ENCODE measurements at regions not wholly inside any gene's neighbourhood (a gene's known extent, or its start where the extent isn't known, plus 50 kb on each side); places are given as distances from the start of the nearest gene placed in this dataset.
"Not testable (repeated sequence)": the region's sequence is repeated elsewhere in the genome, so short reads cannot be mapped to it uniquely, and the experiment has no call there.

DNA sequence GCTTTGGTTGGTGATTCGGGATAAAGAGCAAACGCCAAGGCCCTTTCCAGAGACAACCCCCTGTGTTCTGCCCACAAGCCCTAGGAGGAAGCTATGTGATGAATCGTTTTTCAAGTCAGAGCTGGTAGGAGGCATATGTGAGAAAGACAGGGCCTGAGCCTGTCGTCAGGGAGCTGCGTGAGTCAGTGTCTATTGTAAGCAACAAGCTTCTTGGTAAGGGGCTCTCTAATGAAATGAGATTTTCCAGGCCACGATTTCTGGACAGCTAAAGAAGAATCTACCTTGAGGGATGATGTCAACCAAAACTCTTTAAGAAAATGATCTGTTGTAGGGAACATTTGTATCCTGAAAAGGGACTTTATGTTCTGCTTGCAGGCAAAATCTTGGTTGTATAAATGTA, 318.9 kb upstream of the IL12A start:
- intact Hi-C loops (cut with DNase I) = loop anchor here in 1 of 2 donors (10.0 kb wide), 1 partner anchor 95 kb away; no protein-coding TSS in a partner anchor
- no peak for DNase-seq
- peak in 1 of 2 donors; percentile 55 for ATAC-seq

DNA sequence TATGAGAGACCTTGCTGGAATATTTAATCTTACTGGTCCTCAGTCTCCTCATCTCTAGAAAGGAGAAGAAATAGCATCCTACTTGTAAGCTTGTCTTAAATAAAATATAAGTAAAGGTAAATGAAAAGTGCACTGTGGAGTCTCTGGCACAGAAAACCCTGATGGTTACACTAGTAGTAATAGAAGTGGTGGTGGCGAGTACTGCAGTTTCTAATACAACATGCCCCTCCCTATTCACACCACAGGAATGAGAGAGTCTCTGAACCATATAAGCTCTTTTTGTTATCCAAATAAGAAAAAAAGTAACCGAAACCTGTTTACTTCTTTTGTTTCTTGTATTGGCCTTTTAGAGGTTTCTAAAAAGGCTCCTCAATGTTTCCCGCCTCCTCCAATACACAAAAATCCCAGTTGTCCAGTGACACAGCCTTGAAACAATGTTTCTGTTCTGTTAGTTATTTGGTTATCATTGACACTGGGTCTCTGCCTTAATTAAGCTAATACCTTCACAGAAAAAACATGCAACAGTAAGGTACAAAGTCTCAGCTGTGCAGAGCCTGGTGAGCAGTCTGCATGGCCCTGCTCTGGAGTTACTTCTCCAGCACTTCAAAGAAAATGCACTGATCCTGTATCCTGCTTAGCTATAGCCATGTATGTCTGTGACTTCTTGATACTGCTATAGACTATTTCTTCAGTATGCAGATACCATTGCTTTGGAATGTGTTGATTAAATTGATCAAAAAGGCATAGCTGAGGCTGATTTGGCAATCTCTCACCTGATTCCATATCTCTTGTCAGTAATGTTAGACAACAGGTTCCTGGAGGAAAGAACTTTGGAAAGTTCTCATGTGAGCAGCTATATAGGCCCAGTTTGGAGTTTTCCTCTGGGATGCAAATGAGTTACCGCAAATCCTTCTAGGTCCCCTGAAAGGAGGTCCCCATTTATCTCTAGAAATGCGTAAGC, 315.6 kb upstream of the IL12A start:
- intact Hi-C loops (cut with DNase I) = loop anchor here in 1 of 2 donors (10.0 kb wide), 1 partner anchor 92 kb away; no protein-coding TSS in a partner anchor
- ATAC-seq (no peak), DNase-seq (no peak)

DNA sequence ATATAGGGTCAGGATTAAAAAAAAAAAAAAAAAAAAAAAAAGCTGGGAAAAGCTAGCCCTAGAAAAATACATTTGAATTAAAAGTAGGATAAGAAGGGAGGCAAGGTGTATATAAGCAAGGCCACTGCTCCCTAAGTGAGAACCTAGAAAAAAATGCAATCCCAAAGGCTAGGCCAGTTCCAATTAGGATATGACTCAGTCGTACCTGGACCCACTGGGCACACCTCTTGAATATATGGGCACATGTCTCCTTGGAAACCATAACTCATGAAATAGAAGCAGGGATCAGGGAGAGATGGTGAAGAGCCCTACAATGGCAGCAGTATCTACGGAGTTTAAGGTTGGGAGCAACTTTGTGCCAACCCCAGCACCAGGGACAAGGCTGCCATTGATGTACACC, 314.1 kb upstream of the IL12A start:
- DNase-seq (no peak), ATAC-seq (no peak)
- intact Hi-C loops (cut with DNase I) = loop anchor here in 1 of 2 donors (10.0 kb wide), 1 partner anchor 90 kb away; no protein-coding TSS in a partner anchor

DNA sequence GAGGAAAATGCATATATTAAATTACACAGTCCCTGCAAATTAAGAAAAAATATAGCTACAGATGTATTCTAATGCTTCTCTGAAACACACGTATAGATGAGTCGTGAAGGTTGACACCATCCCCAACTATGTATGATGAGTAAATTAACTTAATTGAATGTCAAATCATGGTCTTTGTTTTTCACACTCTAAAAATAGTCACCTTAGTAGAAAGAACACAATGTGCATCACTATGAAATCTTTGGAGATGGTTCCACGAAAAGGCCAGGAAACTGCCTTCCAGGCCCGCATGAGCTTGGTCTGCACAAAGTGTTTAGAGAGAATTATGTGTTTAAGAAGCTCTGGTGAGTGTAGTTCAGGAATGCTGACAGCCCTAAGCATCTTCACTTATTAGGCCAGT, 313.4 kb upstream of the IL12A start:
- DNase-seq (no peak), ATAC-seq (no peak)

DNA sequence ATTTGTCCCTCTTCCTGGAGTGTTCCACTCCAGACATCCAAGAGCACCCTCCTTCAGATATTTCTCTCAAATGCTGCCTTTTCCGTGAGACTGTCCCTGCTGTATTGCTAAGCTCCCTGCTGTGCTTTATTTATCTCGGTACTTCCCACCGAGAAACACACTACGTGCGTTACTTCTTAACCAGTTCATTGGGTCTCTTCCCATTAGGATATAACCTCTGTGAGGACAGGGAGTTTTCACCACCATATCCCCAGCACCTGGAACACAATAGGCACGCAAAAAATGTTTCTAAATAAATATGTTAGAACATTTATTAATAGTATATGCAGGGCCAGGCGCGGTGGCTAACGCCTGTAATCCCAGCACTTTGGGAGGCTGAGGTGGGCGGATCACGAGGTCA, 308.7 kb upstream of the IL12A start:
- ATAC-seq (no peak), DNase-seq (no peak)
- intact Hi-C loops (cut with DNase I) = loop anchor here in 1 of 2 donors (10.0 kb wide), 1 partner anchor 85 kb away; no protein-coding TSS in a partner anchor

More for the DNA sequence above, 313.4 kb upstream of the IL12A start:
- intact Hi-C loops (cut with DNase I) = loop anchor here in 1 of 2 donors (10.0 kb wide), 1 partner anchor 90 kb away; no protein-coding TSS in a partner anchor

DNA sequence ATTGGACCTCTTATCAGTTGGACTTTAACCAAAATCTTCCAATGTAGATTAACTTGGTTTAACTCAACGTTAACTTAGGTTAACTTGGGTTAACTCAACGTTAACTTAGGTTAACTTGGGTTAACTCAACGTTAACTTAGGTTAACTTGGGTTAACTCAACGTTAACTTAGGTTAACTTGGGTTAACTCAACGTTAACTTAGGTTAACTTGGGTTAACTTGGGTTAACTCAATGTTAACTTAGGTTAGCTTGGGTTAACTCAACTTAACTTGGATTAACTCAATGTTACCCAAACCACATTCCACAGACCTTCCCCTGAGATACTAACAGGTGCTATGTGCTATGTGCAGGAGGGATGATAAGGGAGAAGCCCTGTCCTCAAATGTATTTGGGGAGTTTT, 306.9 kb upstream of the IL12A start:
- intact Hi-C loops (cut with DNase I); ATAC-seq; DNase-seq: not testable (repeated sequence)

DNA sequence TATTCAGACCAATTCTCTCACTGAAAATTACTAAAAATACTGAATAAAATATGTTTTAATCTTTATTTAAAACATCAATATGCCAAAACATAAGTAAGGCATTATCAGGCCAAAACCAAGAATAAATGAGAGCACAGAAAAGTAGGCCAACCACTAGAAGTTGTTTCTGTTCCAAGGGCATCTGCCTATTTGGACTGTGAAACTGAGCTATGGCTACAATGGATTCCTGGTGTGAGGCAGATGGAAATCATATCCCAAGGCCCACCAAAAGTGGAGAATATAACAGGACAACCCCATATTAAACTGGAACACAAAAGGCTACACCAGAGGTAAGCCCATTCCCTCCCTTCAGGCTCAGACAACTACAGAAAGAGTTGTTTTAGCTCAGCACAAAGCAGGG, 302.8 kb upstream of the IL12A start:
- DNase-seq = no peak
- intact Hi-C loops (cut with DNase I) = no loop called here
- ATAC-seq = no peak

DNA sequence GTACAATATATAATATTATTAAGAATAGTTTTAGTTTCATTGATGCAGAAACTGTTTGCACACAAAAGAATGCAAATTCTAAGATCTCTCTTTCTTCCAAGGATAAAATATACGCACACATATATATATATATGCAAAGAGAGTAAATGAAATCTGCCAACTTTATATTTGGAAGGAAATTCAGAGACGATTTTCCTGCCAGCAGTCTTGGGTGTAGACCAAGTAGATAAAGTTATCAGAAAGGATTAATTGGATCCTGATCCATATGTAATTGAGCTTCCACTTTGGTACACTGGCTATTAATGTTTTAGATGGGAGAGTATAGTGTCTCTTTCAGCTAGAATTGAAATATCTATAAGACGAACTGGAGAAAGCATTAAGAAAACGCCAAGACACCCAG, 295.4 kb upstream of the IL12A start:
- DNase-seq = no peak
- no peak for ATAC-seq
- intact Hi-C loops (cut with DNase I) = no loop called here

DNA sequence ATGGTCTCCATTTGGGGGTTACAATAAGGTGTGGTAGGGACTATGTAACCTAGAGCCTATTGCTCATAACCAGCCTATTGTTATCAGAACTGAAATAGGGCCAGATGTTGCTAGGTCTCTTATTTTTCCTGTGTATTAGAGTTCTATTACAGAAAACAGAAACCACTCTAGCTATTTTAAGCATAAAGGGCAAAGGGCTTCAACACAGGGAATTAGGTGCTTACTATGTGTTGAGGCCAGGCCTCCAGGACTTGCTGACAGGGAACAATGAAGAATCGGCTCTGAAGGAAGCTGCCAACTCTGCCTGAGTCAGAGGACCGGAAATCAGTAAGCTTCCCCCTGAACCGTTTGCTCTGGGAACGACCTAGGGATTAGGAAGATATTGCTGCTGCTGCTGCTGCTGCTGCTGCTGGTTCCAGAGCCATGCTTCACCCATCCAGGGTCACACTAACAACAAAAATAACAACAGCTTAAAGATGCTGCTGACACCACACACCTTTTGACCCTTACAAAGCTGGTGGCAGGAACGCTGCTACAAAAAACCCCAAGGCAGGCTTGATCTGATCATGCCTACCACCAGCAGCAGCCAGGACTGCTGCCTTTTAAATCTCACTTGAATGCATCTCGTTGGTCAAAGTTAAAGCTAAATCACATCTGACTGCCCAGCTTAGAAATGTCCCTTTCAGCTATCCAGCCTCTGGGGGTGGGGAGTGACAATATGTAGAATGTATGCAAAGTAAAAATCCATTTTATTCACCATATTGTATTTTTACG, 276.9 kb upstream of the IL12A start:
- intact Hi-C loops (cut with DNase I) = no loop called here
- peak; percentile 89 to 98 for ATAC-seq
- peak; percentile 56 for DNase-seq

DNA sequence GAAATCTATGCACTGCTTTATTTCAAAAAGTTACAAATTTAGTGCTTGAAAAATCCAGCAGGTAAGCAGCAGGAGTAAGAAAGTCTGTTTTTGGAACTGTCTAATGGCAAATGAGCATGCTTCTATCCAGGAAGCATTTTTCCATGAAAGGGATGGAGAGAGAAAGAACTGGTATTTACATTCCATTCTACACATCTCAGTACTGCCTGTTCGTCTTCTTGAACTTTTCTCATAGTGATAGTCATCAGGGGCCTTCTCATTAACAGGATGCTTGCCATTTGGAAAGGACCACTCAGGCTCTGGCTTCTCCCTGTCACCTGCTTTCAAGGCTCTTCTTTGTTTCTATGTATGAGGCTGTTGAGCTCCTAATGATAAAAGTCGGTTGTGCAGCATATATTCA, 267.3 kb upstream of the IL12A start:
- intact Hi-C loops (cut with DNase I) = no loop called here
- no peak for ATAC-seq
- no peak for DNase-seq

DNA sequence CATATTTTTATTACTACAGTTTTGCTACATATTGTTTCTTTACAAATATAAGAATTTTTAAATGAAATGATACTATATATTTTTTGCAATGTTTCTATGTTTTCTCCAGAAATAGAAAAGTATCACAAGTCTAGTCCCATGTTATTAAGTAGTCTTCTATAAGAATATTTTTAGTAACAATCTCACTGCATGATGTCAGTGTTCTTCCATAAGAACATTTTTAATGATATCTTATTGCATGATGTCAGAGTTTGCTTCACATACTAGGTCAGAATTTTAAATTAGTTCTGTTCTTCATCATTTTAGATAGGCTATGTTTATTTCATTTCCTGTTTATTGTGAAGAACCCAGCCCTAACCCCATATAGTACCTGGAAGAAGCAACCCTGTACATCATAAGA, 265.3 kb upstream of the IL12A start:
- DNase-seq (no peak), ATAC-seq (no peak)
- intact Hi-C loops (cut with DNase I) = no loop called here

DNA sequence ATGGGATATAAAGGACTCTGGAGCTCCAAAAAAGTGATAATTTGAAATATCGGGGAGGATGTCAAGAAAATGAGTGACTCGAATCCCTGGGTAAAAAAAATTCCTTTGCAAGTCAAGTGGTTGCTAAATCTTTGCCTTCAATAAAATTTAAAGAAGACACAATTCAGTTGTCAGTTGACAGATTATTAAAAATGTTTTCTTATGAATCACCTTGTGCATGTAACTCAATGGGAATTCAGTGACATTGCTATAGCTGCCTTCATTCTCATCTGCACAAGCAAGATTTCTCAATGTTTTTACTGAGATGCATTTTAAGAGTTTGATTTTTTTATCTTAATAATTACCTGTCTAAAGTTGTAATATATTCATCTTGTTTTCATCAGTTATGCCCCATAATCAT, 264.0 kb upstream of the IL12A start:
- no peak for ATAC-seq
- intact Hi-C loops (cut with DNase I) = no loop called here
- no peak for DNase-seq

DNA sequence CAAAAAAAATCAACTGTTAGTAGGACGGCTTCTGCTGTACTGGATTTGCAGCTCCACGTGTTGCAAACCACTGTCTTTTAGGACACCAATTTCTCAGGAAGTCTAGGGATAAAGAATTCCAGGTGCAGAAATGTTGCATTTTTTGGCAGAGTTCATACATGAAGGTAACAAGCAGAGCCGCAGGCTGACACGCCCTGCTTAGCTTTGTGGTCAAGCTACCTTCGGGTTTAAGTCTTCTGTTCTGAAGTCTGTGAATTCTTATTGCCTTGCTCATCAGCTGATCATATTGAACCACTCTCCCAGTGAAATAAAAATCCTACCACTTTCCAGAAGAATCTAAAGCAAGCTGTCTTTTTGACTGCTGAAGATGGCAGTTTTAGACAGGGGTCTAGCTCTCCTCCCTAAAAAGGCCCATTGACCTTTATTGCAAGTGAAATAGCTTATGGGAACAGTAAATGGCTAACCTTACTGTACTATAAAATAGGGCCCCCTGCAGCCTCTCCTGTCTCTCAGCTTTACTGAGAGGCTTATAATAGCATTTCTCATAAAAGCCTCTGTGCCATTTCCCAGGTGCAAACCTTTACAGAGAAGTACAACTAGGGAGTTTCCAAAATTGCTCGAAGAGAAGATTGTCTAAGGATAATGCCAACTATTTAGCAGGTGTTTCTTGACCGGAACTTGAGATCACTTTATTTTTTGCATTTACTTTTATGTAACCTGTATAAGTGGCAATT, 262.2 kb upstream of the IL12A start:
- DNase-seq (no peak), ATAC-seq (no peak)
- intact Hi-C loops (cut with DNase I) = no loop called here

DNA sequence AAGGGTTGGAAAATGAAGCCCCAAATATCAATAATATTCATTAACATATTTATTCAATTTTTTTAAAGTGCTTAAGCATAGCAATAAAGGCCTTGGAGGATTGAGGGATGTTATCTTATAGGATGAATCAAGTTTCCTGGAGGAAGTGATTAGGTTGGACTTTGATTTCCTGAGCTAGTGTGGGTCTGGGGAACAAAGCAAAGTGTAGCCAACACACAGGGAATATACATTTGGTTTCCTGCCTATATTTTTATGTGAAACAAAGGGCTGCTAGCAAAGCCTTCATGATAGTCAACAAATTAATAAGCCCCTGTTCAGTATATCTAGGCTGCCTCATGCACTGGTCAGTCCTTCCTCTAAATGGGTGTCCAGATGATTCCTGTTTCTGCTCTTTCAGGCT, 261.1 kb upstream of the IL12A start:
- ATAC-seq (no peak), DNase-seq (no peak)
- intact Hi-C loops (cut with DNase I) = no loop called here

DNA sequence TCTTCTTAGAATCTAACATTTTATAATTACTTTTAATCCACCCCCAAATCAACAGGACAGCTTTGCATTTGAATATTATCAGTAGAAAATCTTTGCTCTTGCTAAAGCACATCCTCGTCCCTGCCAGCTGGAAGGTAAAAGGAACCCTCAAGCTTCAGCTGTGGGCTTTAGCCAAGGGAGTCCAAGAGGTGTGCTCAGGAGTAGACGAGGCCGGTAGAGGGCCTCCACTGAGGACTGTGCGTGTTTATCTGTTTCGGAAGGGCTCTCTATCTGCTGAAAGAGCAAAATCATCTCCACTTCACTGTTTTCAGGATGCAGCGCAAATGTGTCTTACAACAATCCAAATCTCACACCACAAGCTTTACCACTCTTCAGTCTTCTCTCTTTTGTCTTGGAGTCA, 257.4 kb upstream of the IL12A start:
- DNase-seq (no peak), ATAC-seq (no peak)
- intact Hi-C loops (cut with DNase I) = no loop called here

DNA sequence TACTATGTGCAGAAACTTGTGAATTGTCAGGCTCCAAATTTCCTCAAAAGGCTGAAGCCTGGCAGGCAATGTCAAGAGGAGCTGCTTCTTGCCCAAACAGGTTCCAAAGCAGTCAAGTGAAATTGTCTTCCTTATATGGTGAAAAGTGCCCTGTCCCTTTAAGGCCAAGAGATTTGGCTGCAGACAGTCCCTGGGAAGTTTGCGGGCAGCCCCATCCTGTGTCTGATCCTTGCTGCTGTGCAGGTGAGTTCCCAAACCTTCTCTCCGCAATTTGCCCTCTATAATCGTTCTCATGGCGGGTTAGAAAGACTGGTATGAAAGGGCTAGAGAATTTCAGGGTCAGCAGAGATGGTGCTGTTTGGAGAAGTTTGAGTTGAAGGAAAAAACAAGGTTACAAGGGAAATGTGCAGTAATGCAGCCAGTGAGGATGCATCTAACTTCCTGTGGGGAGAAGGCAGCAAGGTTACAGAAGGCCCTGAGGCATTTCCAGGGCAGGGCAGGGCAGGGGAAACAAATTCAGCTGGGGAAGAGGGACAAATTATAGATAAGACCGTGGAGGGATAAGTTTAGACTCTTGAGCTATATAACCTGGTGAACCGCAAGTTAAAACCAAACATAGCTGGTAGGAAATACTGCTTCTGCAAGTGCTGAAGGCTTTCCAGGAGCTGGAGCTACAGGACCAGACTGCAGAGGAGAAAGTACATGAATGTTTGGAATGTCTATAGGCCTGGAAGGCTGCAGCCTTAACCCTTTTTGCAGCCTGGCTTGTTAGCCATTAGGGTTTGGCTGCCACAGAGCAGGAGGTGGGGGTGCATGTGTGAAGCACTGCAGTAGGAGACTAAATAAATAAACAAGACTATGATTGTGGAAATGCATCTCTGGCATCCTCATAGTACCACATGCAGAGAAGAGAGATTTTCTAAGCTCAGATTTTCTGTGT, 256.2 kb upstream of the IL12A start:
- DNase-seq = no peak
- intact Hi-C loops (cut with DNase I) = no loop called here
- ATAC-seq = peak; percentile 69 to 84

DNA sequence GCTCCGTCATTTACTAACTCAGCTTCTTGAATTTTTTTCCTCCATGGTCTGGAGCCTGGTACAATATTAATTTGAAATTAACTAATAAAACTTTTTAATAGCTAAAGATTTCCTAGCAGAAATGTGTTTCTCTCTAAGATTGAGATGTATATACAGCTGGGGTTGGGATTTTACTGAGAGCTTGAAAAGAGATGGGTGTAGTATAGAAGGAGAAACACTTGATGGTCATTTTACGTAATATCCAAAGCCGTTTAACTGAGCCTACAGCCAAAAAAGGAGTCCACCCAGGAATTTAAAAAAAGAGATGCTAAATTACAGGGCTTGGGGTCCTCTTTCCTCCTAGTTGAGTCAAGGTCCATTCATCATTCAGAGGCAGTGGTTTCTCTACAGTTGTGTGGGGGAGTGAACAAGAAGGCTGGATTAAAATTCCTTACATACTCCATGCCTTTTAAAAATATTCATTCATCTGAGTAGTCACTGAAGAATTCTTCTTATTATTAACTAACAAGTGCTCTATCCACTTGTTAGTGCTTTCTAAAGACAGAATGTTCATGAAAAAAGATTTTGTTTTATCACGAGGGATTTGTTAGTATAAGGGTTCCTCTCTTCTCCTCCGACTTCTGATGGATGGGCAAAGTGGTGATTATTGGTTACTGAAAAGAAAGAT, 255.3 kb upstream of the IL12A start:
- DNase-seq (no peak), ATAC-seq (peak in 1 of 2 donors; percentile 72)
- intact Hi-C loops (cut with DNase I) = no loop called here

DNA sequence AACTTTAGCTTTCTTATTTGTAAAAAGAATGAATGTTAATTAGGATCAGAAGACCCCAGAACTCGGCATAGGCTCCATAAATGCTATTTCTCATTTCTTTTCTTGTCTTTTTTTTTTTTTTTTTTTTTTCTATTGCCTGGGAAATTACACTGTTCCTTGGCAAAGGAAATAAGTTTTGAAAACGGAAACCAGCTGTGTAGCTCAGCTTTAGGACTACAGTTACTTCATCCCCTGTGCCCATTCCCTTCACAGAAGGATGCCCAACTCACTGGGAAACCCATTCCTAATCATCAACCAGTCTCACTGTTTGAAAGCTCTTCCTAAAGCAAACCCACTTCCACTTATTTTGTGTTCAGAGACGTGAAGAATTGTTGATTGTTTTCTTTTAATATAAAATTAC, 254.0 kb upstream of the IL12A start:
- ATAC-seq (no peak), DNase-seq (no peak)
- intact Hi-C loops (cut with DNase I) = no loop called here
